NOMO-1 treated with dmso at 0.1 percent for 144 hours (cell line): ENCODE measurements at regions not wholly inside any gene's neighbourhood (a gene's known extent, or its start where the extent isn't known, plus 50 kb on each side); places are given as distances from the start of the nearest gene placed in this dataset.

ENCODE experiments used
- DNase-seq: peaks from one replicate; lab custom pipeline; 2025; ENCODE audit not compliant: unreplicated experiment; lab: John Stamatoyannopoulos, UW

DNA sequence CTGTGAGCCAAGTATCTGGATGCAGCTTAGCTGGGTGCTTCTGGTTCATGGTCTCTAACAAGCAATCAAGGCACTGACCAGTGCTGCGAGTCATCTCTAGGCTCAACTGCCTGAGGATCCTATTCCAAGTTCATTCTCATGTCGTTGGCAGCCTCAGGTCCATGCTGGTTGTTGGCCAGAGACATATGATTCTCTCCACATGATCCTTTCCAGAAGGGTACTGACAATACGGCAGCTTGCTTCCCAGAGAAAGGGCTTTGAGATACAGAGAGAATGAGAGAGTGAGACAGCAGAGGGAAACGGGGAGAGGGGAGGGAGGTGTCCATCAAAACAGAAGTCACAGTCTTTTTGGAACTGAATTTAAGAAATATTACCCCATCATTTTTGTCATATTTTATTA is 405.6 kb downstream of the XPNPEP1 start:
- DNase-seq: no peak

GRCh38 chr10:109504401-109504800 is 418.9 kb downstream of the XPNPEP1 start:
- DNase-seq: no peak

- no peak for DNase-seq
Observed at GRCh38 chr10:109487691-109488090, 435.6 kb downstream of the XPNPEP1 start.

DNA sequence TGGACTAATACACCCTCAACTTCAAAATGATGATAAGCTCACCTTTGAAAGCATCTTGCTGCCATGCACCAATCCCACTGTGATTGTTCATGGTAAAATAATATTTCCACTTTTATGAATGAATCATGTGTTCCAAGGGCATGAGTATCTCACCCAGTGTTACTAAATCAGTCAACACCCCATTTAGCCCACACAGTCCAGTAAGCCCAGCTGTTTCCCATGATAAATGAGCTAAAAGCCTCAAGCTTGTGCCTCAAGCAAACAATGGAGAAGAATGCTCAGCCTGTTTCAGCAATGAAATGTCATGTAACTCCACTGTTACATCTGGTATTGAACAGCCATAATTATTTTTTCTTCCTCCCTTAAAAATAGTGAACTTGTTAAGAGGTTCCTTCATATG is 442.5 kb downstream of the XPNPEP1 start:
- no peak for DNase-seq

- DNase-seq: no peak
Observed at GRCh38 chr10:109475711-109476421, 447.4 kb downstream of the XPNPEP1 start.

DNA sequence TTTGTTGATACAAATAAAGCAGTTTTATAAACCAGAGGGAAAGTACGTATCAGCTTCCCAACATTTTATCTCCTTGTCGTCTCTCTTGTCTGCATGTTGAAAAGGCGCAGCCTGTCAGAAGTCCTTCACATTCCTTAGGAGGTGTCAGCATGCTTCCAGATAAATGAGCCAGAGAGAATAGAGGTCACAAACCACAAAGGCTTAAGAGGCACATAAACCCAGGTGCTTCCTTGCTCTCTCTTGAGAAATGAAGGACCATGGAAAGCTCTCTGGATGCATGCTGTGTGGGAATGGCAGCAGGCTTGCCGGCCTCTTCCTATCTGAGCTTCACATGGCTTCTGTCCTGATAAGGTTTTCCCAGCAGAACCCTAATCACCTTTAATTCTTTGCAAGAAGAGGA is 448.5 kb downstream of the XPNPEP1 start:
- no peak for DNase-seq

- DNase-seq: no peak
Observed at GRCh38 chr10:109474261-109474660, 449.1 kb downstream of the XPNPEP1 start.

- DNase-seq: no peak
Observed at GRCh38 chr10:109467551-109467950, 455.8 kb downstream of the XPNPEP1 start.

GRCh38 chr10:109464949-109465348 is 458.4 kb downstream of the XPNPEP1 start:
- DNase-seq: no peak

DNA sequence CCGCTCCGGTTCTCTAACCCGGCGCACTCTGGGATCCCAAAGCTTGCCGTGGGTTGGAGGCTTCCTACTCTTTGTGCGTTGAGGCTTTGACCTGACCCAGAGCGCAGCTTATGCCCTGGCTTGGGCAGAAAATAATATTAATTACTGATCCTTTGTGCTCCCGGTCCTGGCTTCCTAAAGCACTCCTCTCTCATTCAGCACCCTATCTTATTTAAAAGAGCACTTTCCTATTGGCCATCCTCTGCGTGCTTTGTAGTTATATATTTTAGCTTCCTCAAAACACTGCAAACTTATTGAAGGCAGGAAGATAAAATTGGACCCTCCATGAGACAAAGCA is 466.0 kb downstream of the XPNPEP1 start:
- no peak for DNase-seq

GRCh38 chr10:109456566-109457301 is 466.6 kb downstream of the XPNPEP1 start:
- no peak for DNase-seq

GRCh38 chr10:109454691-109455090 is 468.6 kb downstream of the XPNPEP1 start:
- no peak for DNase-seq

GRCh38 chr10:109451879-109452278 is 471.4 kb downstream of the XPNPEP1 start:
- no peak for DNase-seq

DNA sequence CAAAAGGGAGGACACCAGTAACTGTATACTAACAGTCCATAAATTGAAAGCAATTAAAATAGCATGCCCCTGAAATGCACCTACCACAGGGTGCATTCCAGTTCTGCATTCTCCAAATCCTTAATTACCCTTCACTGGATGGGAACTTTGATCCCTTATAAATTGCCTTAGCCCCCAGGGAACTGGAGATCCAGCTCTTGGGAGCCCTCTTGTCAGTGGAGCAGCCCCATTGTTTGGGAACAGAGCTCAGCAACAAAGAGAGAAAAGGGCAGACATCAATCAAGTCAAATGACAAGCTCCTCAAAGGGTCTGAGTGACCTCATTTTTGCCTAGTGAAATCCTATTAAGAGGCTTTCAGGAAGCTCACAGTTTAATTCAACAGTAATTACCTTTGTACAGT is 472.6 kb downstream of the XPNPEP1 start:
- no peak for DNase-seq

- no peak for DNase-seq
Observed at GRCh38 chr10:109433434-109433833, 489.9 kb downstream of the XPNPEP1 start.

GRCh38 chr10:109432281-109432680 is 491.0 kb downstream of the XPNPEP1 start:
- no peak for DNase-seq

- DNase-seq: no peak
Observed at GRCh38 chr10:109430799-109431198, 492.5 kb downstream of the XPNPEP1 start.

DNA sequence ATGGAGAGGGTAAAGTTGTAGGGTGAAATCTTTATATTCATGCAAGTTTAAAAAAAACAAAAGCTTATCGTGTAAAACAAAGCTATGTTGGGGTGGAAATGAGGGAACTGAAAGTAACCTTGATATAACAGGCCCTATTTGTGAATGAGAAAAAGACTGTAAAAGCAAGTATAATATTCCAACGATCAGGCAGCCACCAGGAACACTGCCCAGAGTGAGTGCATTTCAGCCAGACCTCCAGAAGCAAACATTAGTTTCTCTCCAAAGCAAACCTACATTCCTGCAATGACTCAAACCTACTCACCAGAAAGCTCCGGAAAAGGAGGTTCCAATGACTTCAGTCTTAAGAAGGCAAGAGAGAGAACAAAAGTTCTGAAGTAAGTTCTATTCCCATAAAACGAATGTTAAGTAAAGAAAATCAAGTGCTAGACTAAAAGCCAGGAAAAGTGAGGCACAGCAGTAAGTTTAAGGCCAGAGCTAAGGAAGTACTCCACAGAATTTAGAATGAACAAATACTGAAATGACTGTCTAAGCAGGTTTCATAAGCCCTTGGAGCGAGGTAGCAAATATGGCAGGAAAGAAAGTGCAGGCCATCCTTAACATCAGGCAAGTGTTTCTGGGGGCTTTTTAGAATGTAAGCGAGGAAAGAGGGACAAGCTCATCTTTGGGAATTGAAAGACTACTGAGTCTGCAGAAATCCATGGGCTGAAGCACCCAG is 493.1 kb downstream of the XPNPEP1 start:
- DNase-seq: no peak

DNA sequence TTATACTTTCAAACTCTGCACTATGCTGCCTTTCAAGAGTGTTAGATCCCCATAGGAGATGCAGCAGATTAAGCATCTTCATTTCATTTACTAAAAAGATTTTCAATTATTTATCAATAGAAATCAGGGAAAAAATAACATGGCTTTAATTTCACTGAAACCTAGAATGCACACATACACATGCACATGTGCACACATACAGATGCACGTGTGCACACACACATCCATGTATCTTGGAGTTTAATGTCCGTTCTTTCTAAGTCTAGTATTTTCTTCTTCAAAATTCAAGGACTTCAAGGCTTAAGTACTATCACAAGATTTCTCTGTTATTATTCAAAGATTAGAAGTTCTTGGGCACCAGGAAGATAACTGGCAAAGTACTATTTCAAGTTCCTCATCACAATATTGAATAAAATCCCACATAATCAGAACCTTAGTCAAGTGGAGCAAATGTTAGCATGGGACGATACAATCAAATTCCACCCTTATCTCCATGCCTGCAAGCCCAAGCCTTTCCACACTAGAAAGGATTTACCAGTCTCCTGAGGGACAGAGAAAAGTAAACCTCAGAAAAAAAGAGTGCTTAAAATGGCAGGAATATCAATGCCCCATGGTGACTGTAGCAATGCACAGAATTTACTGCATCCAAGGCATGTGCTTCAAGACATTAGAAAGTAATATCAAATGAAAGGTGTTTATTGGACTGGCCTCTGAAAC is 494.4 kb downstream of the XPNPEP1 start:
- no peak for DNase-seq

DNA sequence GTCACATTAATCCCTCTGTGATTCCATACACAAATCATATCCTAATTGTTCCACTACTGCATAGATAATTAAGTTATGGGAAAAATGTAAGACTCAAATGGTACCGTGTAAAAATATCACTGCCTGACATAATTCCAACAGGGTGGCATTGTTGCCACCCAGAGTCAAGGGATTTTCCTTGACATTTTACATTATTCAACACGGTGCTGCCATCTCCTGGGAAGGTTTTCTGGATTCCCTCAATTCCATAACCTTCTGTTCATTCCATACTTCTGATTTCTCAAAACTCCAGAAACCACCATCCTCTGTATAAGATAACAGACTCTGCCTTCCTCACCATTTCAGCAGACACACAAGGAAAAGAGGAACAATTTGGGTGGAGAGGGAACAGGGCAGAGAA is 495.9 kb downstream of the XPNPEP1 start:
- DNase-seq: no peak

DNA sequence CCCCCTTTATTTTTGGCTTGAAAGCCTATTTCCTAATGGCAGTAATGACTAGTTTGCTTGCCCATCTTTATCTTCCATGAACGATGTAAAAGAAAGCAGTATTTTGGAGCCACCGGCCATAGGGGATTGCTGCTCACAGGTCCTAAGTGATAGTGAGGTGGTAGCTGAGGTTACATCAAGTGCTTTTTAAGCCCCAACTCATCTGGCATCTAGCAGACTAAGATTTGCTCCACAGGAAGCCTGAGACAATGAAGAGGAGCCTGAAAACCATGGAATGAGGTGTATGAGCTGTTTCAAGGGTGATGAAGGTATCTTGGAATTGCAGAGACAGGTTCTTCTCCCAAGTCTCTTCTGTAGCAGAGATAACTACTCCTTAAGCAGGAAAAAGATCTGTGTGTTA is 496.3 kb downstream of the XPNPEP1 start:
- DNase-seq: no peak

GRCh38 chr10:109418795-109419194 is 504.5 kb downstream of the XPNPEP1 start:
- DNase-seq: no peak
